NT2/D1 (cell line): ENCODE measurements at regions not wholly inside any gene's neighbourhood (a gene's known extent, or its start where the extent isn't known, plus 50 kb on each side); places are given as distances from the start of the nearest gene placed in this dataset.

Source experiments
- DNase-seq: peaks from one replicate; pipeline ENCODE4 v3.0.0-alpha.2; 2011; ENCODE audit warnings: low read depth, low spot score
- H3K27me3 ChIP-seq: 2 replicates; pipeline ENCODE4 v1.6.0; 2011; ENCODE audit warnings: mild to moderate bottlenecking; ENCODE audit not compliant: insufficient read length, insufficient read depth
- H3K36me3 ChIP-seq: 2 replicates; pipeline ENCODE4 v1.6.1; 2011; ENCODE audit warnings: mild to moderate bottlenecking, low read length, mixed read lengths; ENCODE audit not compliant: insufficient read depth, insufficient read length
- H3K4me1 ChIP-seq: 2 replicates; pipeline ENCODE4 v1.5.1; 2011; ENCODE audit not compliant: insufficient read depth, insufficient read length
- H3K4me3 ChIP-seq: 2 replicates; pipeline ENCODE4 v1.5.1; 2011; ENCODE audit warnings: low read depth; ENCODE audit not compliant: insufficient read length
- H3K9ac ChIP-seq: 2 replicates; pipeline ENCODE4 v1.6.0; 2011; ENCODE audit warnings: low read depth; ENCODE audit not compliant: insufficient read length
- H3K9me3 ChIP-seq: 2 replicates; pipeline ENCODE4 v1.5.1; 2011; ENCODE audit warnings: mild to moderate bottlenecking, low read length; ENCODE audit not compliant: insufficient read depth
- SUZ12 ChIP-seq: IDR thresholded peaks from 2 replicates; pipeline ENCODE4 v1.6.1; 2011; ENCODE audit not compliant: insufficient read length, insufficient read depth; ENCODE audit errors: extremely low read depth
- YY1 ChIP-seq: IDR thresholded peaks from 2 replicates; pipeline ENCODE4 v1.6.1; 2011; ENCODE audit not compliant: insufficient read length, insufficient read depth
- ZNF274 ChIP-seq: IDR thresholded peaks from 2 replicates; pipeline ENCODE4 v1.6.1; 2011; ENCODE audit warnings: mild to moderate bottlenecking, low read depth, low read length

GRCh38 chr7:130948822-130949221 lies 214.8 kb upstream of the KLF14 start:
- Histone ChIP-seq H3K27me3 (no peaks in the 10 kb centered on the region), H3K36me3 (no peaks in the 10 kb centered on the region), H3K4me1 (no peaks in the 10 kb centered on the region), H3K9ac (no peak overlapping the region), H3K9me3 (no peaks in the 10 kb centered on the region), H3K4me3 (no peak overlapping the region)
- TF ChIP-seq SUZ12 (no peak), ZNF274 (no peak), YY1 (no peak)
- DNase-seq: no peak

GRCh38 chr7:130949550-130949949 lies 215.5 kb upstream of the KLF14 start:
- Histone ChIP-seq H3K9ac (no peak overlapping the region), H3K9me3 (no peaks in the 10 kb centered on the region), H3K27me3 (no peaks in the 10 kb centered on the region), H3K36me3 (no peaks in the 10 kb centered on the region), H3K4me1 (no peaks in the 10 kb centered on the region), H3K4me3 (no peak overlapping the region)
- no peak for TF ChIP-seq ZNF274
- no peak for TF ChIP-seq YY1
- TF ChIP-seq SUZ12: no peak
- no peak for DNase-seq

- DNase-seq: no peak
- Histone ChIP-seq H3K4me1 (no peaks in the 10 kb centered on the region), H3K4me3 (no peak overlapping the region)
These were observed 216.0 kb upstream of the KLF14 start for GRCh38 chr7:130950054-130950453.

GRCh38 chr7:130950741-130951140 lies 216.7 kb upstream of the KLF14 start:
- no peaks in the 10 kb centered on the region for H3K9me3 ChIP-seq
- no peak overlapping the region for H3K9ac ChIP-seq
- no peaks in the 10 kb centered on the region for H3K36me3 ChIP-seq
- TF ChIP-seq SUZ12: no peak
- no peak for TF ChIP-seq ZNF274
- no peak for TF ChIP-seq YY1
- H3K4me1 ChIP-seq: no peaks in the 10 kb centered on the region
- no peak for DNase-seq
- H3K4me3 ChIP-seq: no peak overlapping the region
- H3K27me3 ChIP-seq: no peaks in the 10 kb centered on the region

More at GRCh38 chr7:130950054-130950453, 216.0 kb upstream of the KLF14 start:
- Histone ChIP-seq H3K36me3 (no peaks in the 10 kb centered on the region), H3K9ac (no peak overlapping the region), H3K27me3 (no peaks in the 10 kb centered on the region), H3K9me3 (no peaks in the 10 kb centered on the region)
- TF ChIP-seq ZNF274: no peak
- TF ChIP-seq SUZ12: no peak
- no peak for TF ChIP-seq YY1

- no peak for TF ChIP-seq ZNF274
- no peak for TF ChIP-seq SUZ12
- TF ChIP-seq YY1: no peak
- Histone ChIP-seq H3K36me3 (no peaks in the 10 kb centered on the region), H3K9me3 (no peaks in the 10 kb centered on the region), H3K4me3 (no peak overlapping the region), H3K4me1 (no peaks in the 10 kb centered on the region), H3K27me3 (no peaks in the 10 kb centered on the region), H3K9ac (no peak overlapping the region)
- DNase-seq: no peak
These were observed 217.4 kb upstream of the KLF14 start for GRCh38 chr7:130951303-130951975.

GRCh38 chr7:130951976-130952876 lies 218.2 kb upstream of the KLF14 start:
- no peaks in the 10 kb centered on the region for H3K4me1 ChIP-seq
- TF ChIP-seq ZNF274 (no peak), SUZ12 (no peak), YY1 (no peak)
- no peak for DNase-seq
- H3K4me3 ChIP-seq: no peak overlapping the region
- H3K36me3 ChIP-seq: no peaks in the 10 kb centered on the region
- H3K9ac ChIP-seq: no peak overlapping the region
- no peaks in the 10 kb centered on the region for H3K9me3 ChIP-seq
- no peaks in the 10 kb centered on the region for H3K27me3 ChIP-seq

- H3K4me1 ChIP-seq: no peaks in the 10 kb centered on the region
These were observed 219.2 kb upstream of the KLF14 start for GRCh38 chr7:130953196-130953595.

More at GRCh38 chr7:130953196-130953595, 219.2 kb upstream of the KLF14 start:
- H3K4me3 ChIP-seq: no peak overlapping the region
- no peak for DNase-seq
- H3K9ac ChIP-seq: no peak overlapping the region
- H3K27me3 ChIP-seq: no peaks in the 10 kb centered on the region
- no peaks in the 10 kb centered on the region for H3K36me3 ChIP-seq
- H3K9me3 ChIP-seq: no peaks in the 10 kb centered on the region
- TF ChIP-seq ZNF274 (no peak), SUZ12 (no peak)
